NT2/D1 (cell line): ENCODE measurements at regions not wholly inside any gene's neighbourhood (a gene's known extent, or its start where the extent isn't known, plus 50 kb on each side); places are given as distances from the start of the nearest gene placed in this dataset.

Experiments
- DNase-seq: peaks from one replicate; pipeline ENCODE4 v3.0.0-alpha.2; 2011; ENCODE audit warnings: low read depth, low spot score
- H3K27me3 ChIP-seq: 2 replicates; pipeline ENCODE4 v1.6.0; 2011; ENCODE audit warnings: mild to moderate bottlenecking; ENCODE audit not compliant: insufficient read length, insufficient read depth
- H3K36me3 ChIP-seq: 2 replicates; pipeline ENCODE4 v1.6.1; 2011; ENCODE audit warnings: mild to moderate bottlenecking, low read length, mixed read lengths; ENCODE audit not compliant: insufficient read depth, insufficient read length
- H3K4me1 ChIP-seq: 2 replicates; pipeline ENCODE4 v1.5.1; 2011; ENCODE audit not compliant: insufficient read depth, insufficient read length
- H3K4me3 ChIP-seq: 2 replicates; pipeline ENCODE4 v1.5.1; 2011; ENCODE audit warnings: low read depth; ENCODE audit not compliant: insufficient read length
- H3K9ac ChIP-seq: 2 replicates; pipeline ENCODE4 v1.6.0; 2011; ENCODE audit warnings: low read depth; ENCODE audit not compliant: insufficient read length
- H3K9me3 ChIP-seq: 2 replicates; pipeline ENCODE4 v1.5.1; 2011; ENCODE audit warnings: mild to moderate bottlenecking, low read length; ENCODE audit not compliant: insufficient read depth
- SUZ12 ChIP-seq: IDR thresholded peaks from 2 replicates; pipeline ENCODE4 v1.6.1; 2011; ENCODE audit not compliant: insufficient read length, insufficient read depth; ENCODE audit errors: extremely low read depth
- YY1 ChIP-seq: IDR thresholded peaks from 2 replicates; pipeline ENCODE4 v1.6.1; 2011; ENCODE audit not compliant: insufficient read length, insufficient read depth
- ZNF274 ChIP-seq: IDR thresholded peaks from 2 replicates; pipeline ENCODE4 v1.6.1; 2011; ENCODE audit warnings: mild to moderate bottlenecking, low read depth, low read length

GRCh38 chr19:29299416-29300380 lies 86.7 kb upstream of the UQCRFS1 start:
- H3K27me3 ChIP-seq, result peaks cover 7% of the 10 kb centered on the region
- H3K4me1 ChIP-seq, result no peaks in the 10 kb centered on the region
- H3K36me3 ChIP-seq, result no peaks in the 10 kb centered on the region
- no peak for TF ChIP-seq ZNF274
- TF ChIP-seq SUZ12, result no peak
- no peak for TF ChIP-seq YY1
- DNase-seq, result no peak
- H3K4me3 ChIP-seq, result no peak overlapping the region
- no peaks in the 10 kb centered on the region for H3K9me3 ChIP-seq
- no peak overlapping the region for H3K9ac ChIP-seq

- no peaks in the 10 kb centered on the region for H3K36me3 ChIP-seq
- H3K9ac ChIP-seq, result no peak overlapping the region
- DNase-seq, result no peak
- TF ChIP-seq ZNF274 (no peak), YY1 (no peak), SUZ12 (no peak)
- no peak overlapping the region for H3K4me3 ChIP-seq
- no peaks in the 10 kb centered on the region for H3K4me1 ChIP-seq
- peaks cover 12% of the 10 kb centered on the region for H3K27me3 ChIP-seq
- no peaks in the 10 kb centered on the region for H3K9me3 ChIP-seq
Measured at GRCh38 chr19:29302002-29302928, 89.3 kb upstream of the UQCRFS1 start.

GRCh38 chr19:29303069-29303718 lies 90.2 kb upstream of the UQCRFS1 start:
- TF ChIP-seq ZNF274 (no peak), YY1 (no peak), SUZ12 (no peak)
- no peak for DNase-seq

GRCh38 chr19:29303719-29304090 lies 90.8 kb upstream of the UQCRFS1 start:
- DNase-seq, result no peak
- Histone ChIP-seq H3K9ac (no peak overlapping the region), H3K36me3 (no peaks in the 10 kb centered on the region), H3K4me3 (no peak overlapping the region), H3K4me1 (no peaks in the 10 kb centered on the region), H3K9me3 (no peaks in the 10 kb centered on the region), H3K27me3 (peaks cover 23% of the 10 kb centered on the region)
- TF ChIP-seq ZNF274, result no peak

More at GRCh38 chr19:29303069-29303718, 90.2 kb upstream of the UQCRFS1 start:
- H3K36me3 ChIP-seq, result no peaks in the 10 kb centered on the region
- H3K4me1 ChIP-seq, result no peaks in the 10 kb centered on the region
- no peaks in the 10 kb centered on the region for H3K9me3 ChIP-seq
- H3K27me3 ChIP-seq, result peaks cover 17% of the 10 kb centered on the region
- H3K9ac ChIP-seq, result no peak overlapping the region
- no peak overlapping the region for H3K4me3 ChIP-seq

GRCh38 chr19:29305268-29305667 lies 92.3 kb upstream of the UQCRFS1 start:
- Histone ChIP-seq H3K9me3 (no peaks in the 10 kb centered on the region), H3K4me1 (peaks cover 6% of the 10 kb centered on the region), H3K36me3 (no peaks in the 10 kb centered on the region), H3K27me3 (peaks cover 36% of the 10 kb centered on the region), H3K9ac (no peak overlapping the region), H3K4me3 (no peak overlapping the region)
- no peak for DNase-seq
- TF ChIP-seq ZNF274, result no peak
- TF ChIP-seq YY1, result no peak
- TF ChIP-seq SUZ12, result no peak

GRCh38 chr19:29308977-29309590 lies 96.1 kb upstream of the UQCRFS1 start:
- no peak for DNase-seq
- Histone ChIP-seq H3K27me3 (peaks cover 66% of the 10 kb centered on the region), H3K36me3 (no peaks in the 10 kb centered on the region), H3K4me3 (no peak overlapping the region), H3K9ac (no peak overlapping the region), H3K9me3 (no peaks in the 10 kb centered on the region), H3K4me1 (peaks cover 12% of the 10 kb centered on the region)
- TF ChIP-seq ZNF274, result no peak
- TF ChIP-seq SUZ12, result no peak
- no peak for TF ChIP-seq YY1
